ENCODE measurements at regions not wholly inside any gene's neighbourhood (a gene's known extent, or its start where the extent isn't known, plus 50 kb on each side); places are given as distances from the start of the nearest gene placed in this dataset.

DNA sequence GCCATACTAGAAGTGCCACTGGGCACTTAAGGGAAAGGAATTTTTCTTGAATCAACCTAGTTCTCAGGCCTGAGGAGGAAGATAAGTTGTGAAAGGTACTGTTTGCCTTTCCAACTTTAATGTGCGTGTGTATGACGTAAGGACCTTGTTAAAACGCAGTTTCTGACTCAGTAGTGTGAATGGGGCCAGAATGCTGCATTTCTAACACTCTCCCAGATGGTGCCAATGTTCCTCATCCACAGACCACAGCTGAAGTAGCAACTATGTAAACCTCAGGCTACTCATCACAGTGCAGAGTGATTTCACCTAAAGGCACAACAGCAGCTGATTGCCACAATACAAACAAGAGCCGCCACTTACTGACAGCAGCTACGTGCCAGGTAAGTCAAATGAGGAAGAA lies 103.6 kb downstream of the OTOL1 start:
- Mint-ChIP-seq H3K4me3 (no peak overlapping the region), H3K4me1 (no peaks in the 10 kb centered on the region), H3K9me3 (no peaks in the 10 kb centered on the region), H3K27me3 (ENCODE audit: low read depth) (no peaks in the 10 kb centered on the region), H3K36me3 (no peaks in the 10 kb centered on the region), H3K27ac (no peak overlapping the region)
- no peak for DNase-seq (ENCODE audit: low spot score in 2 of 2, unreplicated experiment in 2 of 2)
- TF ChIP-seq, protein P1, sequence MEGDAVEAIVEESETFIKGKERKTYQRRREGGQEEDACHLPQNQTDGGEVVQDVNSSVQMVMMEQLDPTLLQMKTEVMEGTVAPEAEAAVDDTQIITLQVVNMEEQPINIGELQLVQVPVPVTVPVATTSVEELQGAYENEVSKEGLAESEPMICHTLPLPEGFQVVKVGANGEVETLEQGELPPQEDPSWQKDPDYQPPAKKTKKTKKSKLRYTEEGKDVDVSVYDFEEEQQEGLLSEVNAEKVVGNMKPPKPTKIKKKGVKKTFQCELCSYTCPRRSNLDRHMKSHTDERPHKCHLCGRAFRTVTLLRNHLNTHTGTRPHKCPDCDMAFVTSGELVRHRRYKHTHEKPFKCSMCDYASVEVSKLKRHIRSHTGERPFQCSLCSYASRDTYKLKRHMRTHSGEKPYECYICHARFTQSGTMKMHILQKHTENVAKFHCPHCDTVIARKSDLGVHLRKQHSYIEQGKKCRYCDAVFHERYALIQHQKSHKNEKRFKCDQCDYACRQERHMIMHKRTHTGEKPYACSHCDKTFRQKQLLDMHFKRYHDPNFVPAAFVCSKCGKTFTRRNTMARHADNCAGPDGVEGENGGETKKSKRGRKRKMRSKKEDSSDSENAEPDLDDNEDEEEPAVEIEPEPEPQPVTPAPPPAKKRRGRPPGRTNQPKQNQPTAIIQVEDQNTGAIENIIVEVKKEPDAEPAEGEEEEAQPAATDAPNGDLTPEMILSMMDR (IDR thresholded peaks at IDR 0.05; ENCODE audit: unreplicated experiment), result no peak

DNA sequence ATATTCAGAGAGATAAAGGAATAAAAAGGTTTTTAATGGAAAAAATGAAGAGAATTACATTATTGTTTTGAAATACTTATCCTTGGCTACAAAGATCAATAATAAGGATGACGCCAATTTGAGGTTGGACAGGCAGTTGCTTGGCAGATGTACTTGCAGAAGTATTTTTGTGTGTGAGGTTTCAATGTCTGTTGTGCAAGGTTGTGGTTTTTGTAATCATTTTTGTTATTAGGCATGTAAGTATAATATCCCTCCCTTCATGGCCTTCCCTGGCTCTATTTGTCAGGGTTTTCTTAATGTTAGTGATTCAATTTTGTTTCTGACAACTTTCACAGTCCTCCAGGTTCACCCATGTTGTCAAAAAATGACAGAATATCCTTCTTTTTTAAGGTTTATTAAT lies 105.9 kb downstream of the OTOL1 start:
- no peak overlapping the region for H3K4me3 Mint-ChIP-seq
- H3K4me1 Mint-ChIP-seq, result no peaks in the 10 kb centered on the region
- DNase-seq (ENCODE audit: low spot score in 2 of 2, unreplicated experiment in 2 of 2), result no peak
- no peak overlapping the region for H3K27ac Mint-ChIP-seq
- TF ChIP-seq, protein P1 (IDR thresholded peaks at IDR 0.05; ENCODE audit: unreplicated experiment), result no peak
- no peaks in the 10 kb centered on the region for H3K27me3 Mint-ChIP-seq (ENCODE audit: low read depth)
- H3K36me3 Mint-ChIP-seq, result no peaks in the 10 kb centered on the region
- no peaks in the 10 kb centered on the region for H3K9me3 Mint-ChIP-seq

DNA sequence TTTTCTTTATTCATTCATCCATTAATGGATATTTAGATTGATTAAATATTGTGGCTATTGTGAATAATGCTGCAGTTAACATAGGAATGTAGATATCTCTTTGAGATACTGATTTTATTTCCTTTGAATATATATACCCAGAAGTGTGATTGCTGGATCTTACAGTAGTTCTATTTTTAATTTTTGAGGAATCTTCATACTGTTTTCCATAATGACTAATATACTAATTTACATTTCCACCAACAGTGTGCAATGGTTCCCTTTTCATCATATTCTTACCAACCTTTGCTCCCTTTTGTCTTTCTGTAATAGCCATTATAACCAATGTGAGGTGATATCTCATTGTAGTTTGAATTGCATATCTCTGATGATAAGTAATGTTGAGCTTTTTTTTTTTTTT lies 106.3 kb downstream of the OTOL1 start:
- H3K4me3 Mint-ChIP-seq, result no peak overlapping the region
- TF ChIP-seq, protein P1 (IDR thresholded peaks at IDR 0.05; ENCODE audit: unreplicated experiment), result no peak
- no peak overlapping the region for H3K27ac Mint-ChIP-seq
- no peaks in the 10 kb centered on the region for H3K36me3 Mint-ChIP-seq
- H3K27me3 Mint-ChIP-seq (ENCODE audit: low read depth), result no peaks in the 10 kb centered on the region
- H3K4me1 Mint-ChIP-seq, result no peaks in the 10 kb centered on the region
- H3K9me3 Mint-ChIP-seq, result no peaks in the 10 kb centered on the region
- no peak for DNase-seq (ENCODE audit: low spot score in 2 of 2, unreplicated experiment in 2 of 2)

DNA sequence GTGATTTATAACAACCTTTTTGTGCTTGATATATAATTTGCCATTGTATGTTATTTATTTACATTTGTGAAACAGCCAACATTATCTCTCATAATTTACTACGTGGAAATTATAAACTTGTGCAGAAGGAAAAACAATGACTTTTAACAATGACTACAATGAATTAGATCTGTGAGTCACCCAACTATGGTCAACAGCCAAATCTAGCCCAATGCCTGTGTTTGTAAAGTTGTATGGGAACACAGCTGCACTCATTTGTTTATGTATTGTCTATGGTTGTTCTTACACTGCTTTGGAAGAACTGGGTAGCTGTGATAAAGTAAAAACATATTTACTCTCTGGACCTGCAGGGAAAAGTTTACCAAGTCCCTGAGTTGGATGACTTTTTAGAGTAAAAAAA lies 110.4 kb downstream of the OTOL1 start:
- DNase-seq (ENCODE audit: low spot score in 2 of 2, unreplicated experiment in 2 of 2), result no peak
- no peaks in the 10 kb centered on the region for H3K4me1 Mint-ChIP-seq
- H3K27me3 Mint-ChIP-seq (ENCODE audit: low read depth), result no peaks in the 10 kb centered on the region
- H3K4me3 Mint-ChIP-seq, result no peak overlapping the region
- H3K9me3 Mint-ChIP-seq, result peaks cover 6% of the 10 kb centered on the region
- H3K27ac Mint-ChIP-seq, result no peak overlapping the region
- TF ChIP-seq, protein P1 (IDR thresholded peaks at IDR 0.05; ENCODE audit: unreplicated experiment), result no peak
- no peaks in the 10 kb centered on the region for H3K36me3 Mint-ChIP-seq

DNA sequence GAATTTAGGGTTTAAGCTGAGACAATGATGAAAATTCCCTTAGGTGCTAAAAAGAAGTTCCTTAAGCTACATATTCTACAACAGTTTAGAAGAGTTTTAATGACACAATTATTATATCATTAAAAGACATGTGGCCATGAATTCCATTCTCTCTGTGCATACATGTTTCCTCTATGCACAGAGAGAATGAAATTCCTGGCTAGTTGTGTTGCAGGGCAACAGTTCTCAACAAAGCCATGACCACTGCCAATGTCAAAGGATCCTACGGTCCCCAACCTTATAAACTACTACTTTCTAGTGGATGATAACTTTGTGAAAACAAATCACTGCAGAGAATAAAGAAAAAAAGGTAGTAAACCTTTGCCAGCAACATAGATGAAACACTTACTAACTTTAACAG lies 122.7 kb downstream of the OTOL1 start:
- no peak overlapping the region for H3K27ac Mint-ChIP-seq
- TF ChIP-seq, protein P1 (IDR thresholded peaks at IDR 0.05; ENCODE audit: unreplicated experiment), result no peak
- no peaks in the 10 kb centered on the region for H3K27me3 Mint-ChIP-seq (ENCODE audit: low read depth)
- no peaks in the 10 kb centered on the region for H3K4me1 Mint-ChIP-seq
- no peak for DNase-seq (ENCODE audit: low spot score in 2 of 2, unreplicated experiment in 2 of 2)
- no peak overlapping the region for H3K4me3 Mint-ChIP-seq
- H3K36me3 Mint-ChIP-seq, result no peaks in the 10 kb centered on the region
- H3K9me3 Mint-ChIP-seq, result peaks cover 13% of the 10 kb centered on the region

DNA sequence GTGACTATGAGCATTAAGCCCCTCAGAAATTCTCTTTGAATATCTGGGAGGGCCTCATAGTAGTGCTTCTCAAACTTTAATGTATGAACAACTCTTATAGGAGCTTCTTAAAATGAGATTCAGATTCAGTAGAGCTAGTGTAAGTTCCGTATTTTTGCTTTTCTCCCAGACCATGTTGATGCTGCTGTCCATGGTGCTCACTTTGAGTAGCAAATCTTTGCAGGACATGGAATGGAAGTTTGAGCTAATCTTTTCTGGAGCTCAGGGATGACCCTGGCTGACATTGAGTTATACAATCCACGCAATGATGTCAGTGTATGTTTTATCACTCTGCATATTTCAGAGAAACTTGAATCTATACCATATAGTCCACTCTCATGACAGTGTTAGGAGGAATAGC lies 134.2 kb downstream of the OTOL1 start:
- no peaks in the 10 kb centered on the region for H3K36me3 Mint-ChIP-seq
- peaks cover 4% of the 10 kb centered on the region for H3K9me3 Mint-ChIP-seq
- DNase-seq (ENCODE audit: low spot score in 2 of 2, unreplicated experiment in 2 of 2), result no peak
- H3K27me3 Mint-ChIP-seq (ENCODE audit: low read depth), result no peaks in the 10 kb centered on the region
- TF ChIP-seq, protein P1 (IDR thresholded peaks at IDR 0.05; ENCODE audit: unreplicated experiment), result no peak
- no peaks in the 10 kb centered on the region for H3K4me1 Mint-ChIP-seq
- H3K4me3 Mint-ChIP-seq, result no peak overlapping the region
- no peak overlapping the region for H3K27ac Mint-ChIP-seq

Data from mesothelial cell of epicardium (in vitro differentiated cells).